ENCODE measurements at regions not wholly inside any gene's neighbourhood (a gene's known extent, or its start where the extent isn't known, plus 50 kb on each side); places are given as distances from the start of the nearest gene placed in this dataset.
"Not testable (repeated sequence)": the region's sequence is repeated elsewhere in the genome, so short reads cannot be mapped to it uniquely, and the experiment has no call there.

DNA sequence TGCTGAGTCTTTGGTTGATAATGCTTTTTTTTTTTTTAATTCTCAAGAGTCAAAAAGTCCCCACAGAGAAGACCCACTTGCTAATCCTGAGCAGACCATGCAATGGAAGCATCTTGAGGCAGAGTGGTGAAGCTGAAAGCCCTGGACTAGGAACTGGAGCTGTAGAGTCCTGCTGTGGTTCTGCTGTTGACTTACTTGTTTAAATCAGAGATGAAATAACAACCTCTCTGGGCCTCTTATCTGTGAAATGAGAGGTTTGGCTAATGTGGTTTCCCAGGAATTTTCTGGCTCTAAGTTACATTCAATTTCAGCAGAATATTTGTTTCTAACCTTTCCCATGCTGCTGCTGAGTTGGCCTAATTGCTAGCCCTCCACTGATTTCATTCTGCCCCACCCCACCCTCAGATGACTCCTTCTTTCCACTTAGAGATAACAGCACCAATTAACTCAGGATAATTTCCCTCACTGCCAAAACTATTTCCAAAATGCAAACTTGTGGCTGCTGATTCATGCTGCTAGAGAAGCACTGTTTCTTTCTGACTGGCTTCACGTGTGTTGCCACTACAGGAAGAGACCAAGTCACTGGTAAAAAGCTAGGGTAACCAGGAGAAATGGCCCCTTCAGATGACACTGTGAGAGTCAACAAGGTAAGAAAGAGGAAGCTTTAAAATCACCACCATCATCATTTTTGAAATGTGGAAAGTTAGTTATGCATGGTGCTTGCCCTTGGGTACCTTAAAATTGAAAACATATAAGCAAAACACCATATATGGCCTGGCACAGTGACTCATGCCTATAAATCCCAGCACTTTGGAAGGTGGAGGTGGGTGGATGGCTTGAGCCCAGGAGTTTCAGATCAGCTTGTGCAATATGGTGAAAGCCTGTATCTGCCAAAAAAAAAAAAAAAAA lies 326.4 kb downstream of the DCHS2 start:
- DNase-seq (ENCODE audit: low spot score): peak; percentile 71

DNA sequence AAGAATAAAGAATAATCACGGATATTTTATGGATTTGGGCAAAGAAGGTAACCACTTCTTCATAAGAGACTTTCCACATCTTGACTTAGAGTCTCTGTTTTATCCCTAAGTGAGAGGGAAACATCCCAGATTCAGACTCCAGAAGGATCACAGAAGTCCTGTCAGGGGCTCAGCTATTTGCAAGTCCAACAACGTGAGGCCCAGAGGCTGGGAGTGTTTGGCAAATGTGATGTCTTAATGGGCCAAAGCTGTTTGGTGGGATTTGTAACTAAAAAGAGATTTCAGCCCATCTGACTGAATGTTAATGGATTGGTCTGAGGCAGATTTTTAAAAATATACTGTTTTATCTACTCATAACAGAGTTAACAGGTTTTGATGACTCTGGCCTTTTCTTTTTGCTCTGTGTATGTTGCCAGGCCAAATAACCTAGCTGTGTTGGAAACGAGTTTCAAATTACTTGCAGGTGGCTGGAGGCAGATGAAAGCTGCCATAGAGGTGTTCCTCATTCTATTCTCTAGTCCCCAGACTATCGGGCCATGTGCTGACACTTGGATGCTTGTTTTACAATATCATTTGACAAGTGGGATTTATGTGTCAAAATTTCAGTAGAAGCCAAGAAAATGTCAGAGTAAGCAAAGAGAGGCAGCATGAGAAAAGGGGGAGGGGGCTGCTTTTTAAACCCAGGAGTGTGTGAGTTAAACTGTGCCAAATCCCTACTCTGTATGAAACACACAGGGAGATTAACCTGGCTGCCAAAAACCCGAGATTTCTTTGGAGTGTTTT lies 330.9 kb downstream of the DCHS2 start:
- no peak for DNase-seq (ENCODE audit: low spot score)

DNA sequence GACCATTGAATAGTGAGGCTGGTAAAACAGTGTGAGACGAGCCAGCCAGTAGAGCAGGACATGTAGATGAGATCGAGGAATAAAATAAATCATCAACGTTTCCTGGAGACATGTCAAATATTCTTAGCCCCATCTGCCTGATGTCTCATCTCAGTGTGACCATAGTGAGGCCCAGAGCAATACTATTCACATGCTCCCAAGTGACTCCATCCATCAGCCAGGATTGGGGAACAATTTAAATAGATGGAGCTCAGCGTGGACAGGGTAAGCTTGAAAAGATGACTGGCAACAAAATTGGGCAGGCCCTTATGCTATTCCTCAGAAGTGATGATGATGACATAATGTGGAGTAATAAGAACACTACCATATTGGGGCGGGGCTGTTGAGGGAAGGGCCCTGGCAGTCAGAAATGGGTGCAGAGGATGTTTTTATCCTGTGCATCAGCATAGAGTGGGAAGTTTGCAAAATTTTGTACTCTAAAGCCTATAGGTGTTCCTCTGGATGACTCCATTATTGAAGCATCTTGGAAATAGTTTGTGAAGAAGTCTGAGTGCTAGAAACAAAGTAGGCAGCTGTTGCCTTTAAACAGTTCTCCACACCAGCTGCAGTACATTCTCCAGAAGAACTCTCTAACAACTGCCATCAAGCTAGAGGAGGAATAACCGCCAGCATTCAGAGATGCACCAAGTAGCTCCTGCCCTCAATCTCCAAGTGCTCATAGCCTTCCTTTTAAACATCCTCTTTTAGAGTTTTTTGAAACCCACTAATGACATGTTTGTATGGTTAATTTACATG lies 333.0 kb downstream of the DCHS2 start:
- no peak for DNase-seq (ENCODE audit: low spot score)

DNA sequence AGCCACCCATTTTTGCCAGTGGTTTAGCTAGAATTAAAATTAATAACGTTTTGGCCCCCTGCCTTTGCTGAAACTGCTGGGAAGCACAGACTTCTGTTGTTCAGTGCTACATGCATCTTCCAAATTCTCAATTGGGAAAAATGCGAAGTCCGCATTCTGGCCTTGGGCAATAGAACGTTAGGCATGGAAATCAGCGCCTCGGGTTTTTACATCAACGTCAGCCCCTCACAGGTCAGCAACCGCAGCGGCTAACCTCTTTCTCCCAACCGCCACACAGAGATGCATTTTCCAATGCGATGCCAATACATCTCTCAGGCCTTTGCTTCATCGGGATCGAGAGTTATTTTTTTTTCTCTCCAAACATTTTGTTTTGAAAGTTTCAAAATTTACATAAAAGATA lies 339.1 kb downstream of the DCHS2 start:
- DNase-seq (ENCODE audit: low spot score): no peak

DNA sequence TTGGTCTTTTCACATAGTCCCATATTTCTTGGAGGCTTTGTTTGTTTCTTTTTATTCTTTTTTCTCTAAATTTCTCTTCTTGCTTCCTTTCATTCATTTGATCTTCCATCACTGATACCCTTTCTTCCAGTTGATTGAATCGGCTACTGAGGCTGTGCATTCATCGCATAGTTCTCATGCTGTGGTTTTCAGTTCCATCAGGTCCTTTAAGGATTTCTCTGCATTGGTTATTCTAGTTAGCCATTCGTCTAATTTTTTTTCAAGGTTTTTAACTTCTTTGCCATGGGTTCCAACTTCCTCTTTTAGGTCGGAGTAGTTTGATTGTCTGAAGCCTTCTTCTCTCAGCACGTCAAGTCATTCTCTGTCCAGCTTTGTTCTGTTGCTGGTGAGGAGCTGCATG lies 342.4 kb downstream of the DCHS2 start:
- not testable (repeated sequence) for DNase-seq (ENCODE audit: low spot score)

DNA sequence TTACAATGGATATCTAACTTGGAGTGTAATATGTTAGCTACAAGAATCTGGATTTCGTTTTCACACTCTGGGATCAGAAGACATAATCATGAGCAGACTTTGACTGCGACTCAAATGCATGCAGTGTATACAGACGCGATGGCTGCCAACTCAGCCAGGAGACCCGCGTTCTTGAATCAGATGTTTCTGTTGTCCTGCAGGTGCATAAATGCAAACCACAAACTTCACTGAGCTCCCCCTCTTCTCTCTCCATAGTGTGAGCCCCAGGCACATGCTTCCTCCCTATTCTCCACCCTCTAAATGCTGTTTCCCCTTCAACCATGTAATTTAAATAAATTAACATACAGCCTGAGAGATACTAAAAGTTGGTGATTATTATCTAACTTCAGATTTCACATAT lies 347.9 kb downstream of the DCHS2 start:
- DNase-seq (ENCODE audit: low spot score): no peak

DNA sequence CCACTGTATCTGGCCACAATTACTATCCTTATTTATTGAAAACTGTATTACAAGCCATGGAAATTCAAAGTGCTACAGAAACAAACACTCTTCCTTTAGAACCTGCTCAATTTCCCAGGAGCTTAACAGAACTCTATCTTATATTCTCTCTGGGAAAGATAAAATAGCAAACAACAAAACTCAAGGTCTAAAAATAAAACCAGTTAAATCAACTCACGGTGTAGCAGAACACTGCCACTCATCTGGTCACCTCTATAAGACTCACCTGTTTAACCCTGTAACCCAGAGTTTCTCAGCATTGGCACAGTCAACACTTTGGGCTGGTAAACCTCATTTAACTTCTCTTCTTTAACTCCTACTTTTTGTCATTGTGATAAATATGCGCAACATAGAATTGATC lies 348.9 kb downstream of the DCHS2 start:
- DNase-seq (ENCODE audit: low spot score): no peak

DNA sequence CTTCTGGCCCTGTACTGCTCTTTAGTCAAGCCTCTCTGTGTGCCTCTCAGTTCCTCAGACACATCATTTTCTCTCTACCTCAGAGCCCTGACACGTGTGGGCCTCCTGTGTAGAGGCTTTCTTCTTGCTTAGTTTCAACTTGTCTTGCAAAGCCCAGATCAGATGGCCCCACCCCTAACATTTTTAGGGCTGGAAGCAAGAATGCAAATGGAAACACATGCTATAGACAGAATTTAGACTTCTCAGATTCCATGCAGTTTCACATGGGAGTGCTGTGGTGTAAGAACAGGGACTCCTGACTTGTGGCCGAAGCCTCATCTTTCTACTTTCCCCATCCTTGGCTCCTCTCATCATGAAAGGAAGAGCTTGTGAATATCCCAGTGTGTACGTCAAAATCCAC lies 350.7 kb downstream of the DCHS2 start:
- no peak for DNase-seq (ENCODE audit: low spot score)

DNA sequence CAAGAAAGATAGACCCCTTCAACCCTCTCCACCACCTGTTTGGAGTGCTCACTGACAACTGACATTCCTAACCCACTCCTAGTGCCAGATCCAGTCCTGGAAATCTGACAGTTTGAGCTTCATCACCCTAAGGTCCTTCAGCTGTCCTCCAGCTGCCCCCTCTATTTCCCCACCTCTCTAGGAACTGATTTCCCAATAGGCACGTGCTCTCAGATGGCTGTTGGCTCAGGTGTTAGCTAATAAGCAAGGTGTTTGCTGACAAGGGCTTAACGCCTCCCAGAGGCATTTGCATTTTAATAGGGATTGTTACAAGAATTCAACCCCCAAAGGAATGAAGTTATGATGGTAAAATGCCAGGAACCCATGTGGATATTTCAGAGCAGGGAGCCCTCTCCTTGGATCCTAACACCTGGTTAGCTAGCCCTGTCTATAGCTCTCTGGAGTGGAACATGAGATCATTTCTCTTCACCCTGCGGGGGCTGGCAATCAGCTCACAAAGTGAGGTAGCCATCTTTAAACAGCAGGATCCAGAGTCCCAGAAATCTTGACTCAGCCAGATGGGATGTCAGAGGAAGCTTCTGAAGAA lies 348.5 kb upstream of the SFRP2 start:
- no peak for DNase-seq (ENCODE audit: low spot score)

DNA sequence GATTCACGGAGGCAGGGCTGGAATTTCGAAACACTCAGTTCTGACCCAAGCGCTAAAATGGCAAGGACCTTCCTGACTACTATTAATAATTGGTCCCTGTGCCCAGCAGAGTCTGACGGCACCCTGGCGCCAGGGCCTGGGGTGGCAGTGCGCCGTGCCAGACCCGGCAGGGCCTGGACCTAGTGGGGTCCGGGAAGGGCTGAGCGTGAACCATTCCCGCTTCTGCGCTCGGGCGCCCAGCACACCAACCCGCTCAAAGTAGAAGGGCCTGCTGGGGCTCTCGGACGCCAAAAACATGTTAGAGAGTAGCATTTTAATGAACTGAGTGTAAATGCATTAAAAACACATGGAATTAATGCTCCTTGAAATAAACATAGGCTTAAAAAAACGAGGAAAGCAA lies 346.7 kb upstream of the SFRP2 start:
- no peak for DNase-seq (ENCODE audit: low spot score)

DNA sequence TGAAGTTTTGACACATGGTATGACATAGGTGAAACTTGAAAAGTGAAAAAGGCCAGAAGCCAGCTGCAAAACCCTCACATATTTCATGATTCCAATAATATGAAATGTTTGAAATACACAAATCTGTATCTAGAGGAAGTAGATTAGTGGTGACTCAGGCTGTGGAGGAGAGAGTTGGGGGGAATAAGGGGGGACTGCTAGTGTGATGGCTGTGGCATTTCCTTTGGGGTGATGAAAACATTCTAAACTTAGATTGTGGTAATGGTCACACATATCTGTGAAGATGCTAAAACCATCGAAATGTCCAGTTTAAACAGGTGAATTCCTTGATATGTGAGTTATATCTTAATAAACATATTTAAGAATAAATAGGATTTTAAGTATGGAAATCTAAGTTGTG lies 343.5 kb upstream of the SFRP2 start:
- DNase-seq (ENCODE audit: low spot score): no peak

DNA sequence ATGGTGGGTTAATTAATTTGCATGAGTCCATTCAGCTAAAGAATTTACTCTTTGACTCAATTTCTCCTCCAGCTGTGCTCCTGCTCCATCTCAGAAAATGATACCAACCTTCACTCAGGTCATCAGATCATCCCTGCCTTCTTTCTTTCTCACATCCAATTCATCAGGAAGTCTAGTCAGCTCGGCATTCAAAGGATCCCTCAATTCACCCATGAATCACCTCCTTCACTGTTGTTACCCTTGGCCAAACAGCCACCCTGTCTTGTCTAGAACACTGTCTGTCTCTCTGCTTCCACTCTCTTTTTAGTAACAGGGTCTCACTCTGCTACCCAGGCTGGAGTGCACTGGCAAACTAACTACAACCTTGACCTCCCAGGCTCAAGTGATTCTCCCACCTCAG lies 337.4 kb upstream of the SFRP2 start:
- DNase-seq (ENCODE audit: low spot score): no peak

DNA sequence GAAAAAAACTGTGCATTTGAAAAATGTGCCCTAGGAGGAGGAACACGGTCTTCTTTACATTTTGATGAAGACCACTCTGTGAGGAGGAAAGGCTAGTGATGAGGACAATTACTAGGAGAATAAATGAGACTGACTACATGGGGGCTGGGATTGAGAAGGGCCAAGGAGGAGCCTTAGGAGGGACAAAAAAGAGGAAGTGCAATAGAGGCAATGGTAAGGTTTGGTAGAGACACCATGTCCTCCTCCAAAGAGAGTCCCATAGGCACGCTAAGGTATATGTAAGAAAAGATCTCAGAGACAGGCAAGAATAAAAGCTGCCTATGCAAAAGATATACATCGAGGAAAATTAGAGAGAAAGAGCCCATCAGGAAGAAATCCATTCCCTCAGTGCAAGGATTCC lies 336.5 kb upstream of the SFRP2 start:
- DNase-seq (ENCODE audit: low spot score): no peak

DNA sequence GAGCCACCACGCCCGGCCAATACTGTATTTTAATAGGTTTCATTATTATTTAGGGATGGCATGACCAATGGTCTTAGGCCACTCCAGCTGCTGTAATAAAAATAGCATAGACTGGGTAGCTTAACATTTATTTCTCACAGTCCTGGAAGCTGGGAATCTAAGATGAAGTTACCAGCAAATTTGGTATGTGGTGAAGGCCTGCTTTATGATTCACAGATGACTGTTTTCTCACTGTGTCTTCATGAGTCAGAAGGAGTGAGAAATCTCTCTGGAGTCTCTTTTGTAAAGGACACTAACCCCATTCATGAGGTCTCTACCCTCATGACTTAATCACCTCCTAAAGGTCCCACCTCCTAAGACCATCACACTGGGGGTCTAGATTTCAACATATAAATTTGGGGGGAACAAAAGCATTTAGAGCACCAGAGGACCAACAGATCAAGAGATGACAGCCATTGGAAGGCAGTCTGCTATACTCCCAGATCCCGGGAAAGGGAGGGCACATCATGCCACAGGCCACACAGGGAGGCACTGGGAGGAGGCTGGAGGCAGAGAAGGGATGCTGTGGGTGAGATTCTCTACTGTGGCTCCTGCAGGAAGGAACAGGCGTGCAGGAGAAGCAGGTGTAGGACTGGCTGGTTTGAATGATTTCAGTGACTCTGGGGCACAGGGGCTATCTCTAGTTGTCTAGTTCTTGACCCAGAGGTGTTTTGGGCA lies 335.8 kb upstream of the SFRP2 start:
- DNase-seq (ENCODE audit: low spot score): no peak

DNA sequence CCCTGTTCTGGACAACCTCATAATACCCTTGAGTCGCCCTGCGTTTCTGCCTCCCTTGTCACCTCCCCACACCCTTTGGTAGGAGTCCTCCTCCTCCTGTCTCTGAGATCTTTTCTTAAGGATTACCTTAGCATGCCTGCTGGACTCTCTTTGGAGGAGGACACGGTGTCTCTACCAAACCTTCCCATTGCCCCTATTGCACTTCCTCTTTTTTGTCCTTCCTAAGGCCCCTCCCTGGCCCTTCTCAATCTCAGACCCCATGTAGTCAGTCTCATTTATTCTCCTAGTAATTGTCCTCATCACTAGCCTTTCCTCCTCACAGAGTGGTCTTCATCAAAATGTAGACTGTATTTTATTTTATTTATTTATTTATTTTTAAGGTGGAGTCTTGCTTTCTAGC lies 335.0 kb upstream of the SFRP2 start:
- DNase-seq (ENCODE audit: low spot score): no peak

DNA sequence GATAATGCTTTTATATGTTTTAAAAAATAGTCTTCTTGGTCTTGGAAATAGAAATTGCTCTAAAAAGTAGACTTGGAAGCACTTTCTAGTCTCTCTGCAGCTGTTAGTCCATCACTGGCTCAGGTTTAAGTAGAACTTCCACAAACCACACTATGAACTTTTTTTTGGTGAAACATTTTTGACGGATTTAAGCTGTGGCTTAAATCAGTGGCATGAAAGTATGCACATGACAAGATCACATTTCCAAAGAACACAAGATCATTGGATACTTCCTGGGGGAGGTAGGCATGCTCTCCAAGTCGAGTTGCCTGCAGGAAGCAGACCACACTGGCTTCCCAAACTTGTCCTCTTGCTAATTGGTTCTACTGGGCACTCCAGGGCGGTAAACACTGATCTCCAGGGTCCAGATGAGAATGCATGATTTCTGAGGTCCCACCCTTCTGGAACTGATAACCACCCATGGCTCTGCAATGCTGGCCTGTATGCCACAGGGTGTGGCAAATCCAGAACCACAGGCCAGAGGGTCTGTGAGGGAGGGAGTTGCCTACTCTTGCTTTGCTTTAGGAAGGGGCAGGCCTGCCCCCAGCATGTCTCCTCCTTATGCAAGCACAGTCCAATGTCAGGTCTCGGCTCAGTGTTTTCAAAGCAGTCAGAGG lies 331.9 kb upstream of the SFRP2 start:
- DNase-seq (ENCODE audit: low spot score): no peak

DNA sequence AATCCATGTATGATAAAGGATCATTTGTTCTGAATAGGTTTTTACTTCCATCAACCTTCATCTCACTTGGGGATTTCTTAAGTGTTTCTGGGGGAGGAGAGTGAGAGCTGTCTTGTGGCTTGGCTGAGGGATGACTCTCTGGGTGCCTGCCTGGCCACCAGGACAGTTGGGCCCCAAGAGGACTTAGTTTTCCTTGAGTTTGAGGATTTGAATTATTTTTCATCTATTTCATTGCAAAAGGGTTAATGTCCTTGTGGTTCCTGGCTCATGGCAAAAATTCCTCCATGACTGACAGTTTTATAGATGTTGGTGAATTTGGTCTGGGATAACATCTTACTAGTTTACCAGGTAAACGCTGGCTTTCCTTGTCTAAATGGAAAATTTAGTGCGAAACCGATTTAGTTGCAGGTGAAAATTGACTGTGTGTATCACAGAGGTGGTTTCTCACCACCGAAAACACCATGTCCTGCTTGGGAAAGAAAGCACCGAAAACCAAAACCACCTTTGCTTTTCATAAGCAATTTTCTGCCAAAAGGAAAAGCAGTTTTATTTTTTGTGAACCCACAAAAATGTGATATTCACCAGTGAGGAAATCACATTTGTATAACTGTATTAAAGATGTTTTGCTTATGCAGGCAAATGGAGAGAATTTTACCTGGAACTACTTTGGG lies 331.3 kb upstream of the SFRP2 start:
- DNase-seq (ENCODE audit: low spot score): no peak

DNA sequence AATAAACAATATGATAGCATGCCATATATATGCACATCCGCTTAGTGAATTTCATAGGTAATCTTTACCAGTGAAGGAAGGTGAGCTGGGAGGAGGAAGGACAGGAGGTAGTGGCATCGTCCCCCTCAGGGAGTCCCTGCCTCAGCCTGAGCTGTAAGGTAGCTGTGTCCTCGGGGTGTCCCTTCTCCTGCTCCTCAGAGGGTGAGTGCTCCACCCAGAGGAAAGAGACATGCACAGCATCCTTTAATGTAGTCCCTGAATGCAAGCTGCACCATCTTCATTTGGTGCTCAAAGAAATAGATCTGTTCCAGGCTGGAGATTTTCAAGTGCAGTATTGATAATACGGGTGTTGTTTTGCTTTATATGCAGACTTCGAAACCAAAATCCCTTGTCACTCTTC lies 330.4 kb upstream of the SFRP2 start:
- no peak for DNase-seq (ENCODE audit: low spot score)

DNA sequence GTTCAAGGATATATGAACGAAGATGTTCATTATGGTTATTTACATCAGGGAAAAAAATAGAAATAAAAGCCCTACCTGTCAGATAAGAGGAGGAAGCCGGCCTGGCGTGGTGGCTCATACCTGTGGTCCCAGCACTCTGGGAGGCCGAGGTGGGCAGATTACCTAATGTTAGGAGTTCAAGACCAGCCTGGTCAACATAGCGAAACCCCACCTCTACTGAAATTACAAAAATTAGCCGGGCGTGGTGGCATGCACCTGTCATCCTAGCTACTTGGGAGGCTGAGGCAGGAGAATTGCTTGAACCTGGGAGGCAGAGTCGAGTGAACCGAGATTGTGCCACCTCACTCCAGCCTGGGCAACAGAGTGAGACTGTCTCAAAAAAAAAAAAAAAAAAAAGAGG lies 328.8 kb upstream of the SFRP2 start:
- not testable (repeated sequence) for DNase-seq (ENCODE audit: low spot score)

DNA sequence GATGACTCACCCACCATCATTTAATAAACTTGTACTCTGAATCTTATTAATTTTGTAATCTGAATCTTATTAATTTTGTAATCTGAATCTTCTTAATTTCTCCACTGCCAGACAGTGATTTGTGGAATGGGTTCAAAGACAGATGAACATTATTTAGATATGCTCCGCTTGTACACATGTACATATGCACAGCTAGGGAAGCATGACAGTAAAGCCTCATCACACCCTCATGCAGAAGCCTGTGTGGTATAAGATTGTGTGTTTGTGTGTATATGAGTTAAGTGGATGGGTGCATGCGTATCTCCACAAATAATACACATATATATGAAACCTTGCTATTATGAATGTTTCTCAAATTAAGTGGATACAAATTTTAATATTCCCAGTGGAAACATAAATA lies 318.5 kb upstream of the SFRP2 start:
- DNase-seq (ENCODE audit: low spot score): no peak
